ENCODE measurements at regions not wholly inside any gene's neighbourhood (a gene's known extent, or its start where the extent isn't known, plus 50 kb on each side); places are given as distances from the start of the nearest gene placed in this dataset.

DNA sequence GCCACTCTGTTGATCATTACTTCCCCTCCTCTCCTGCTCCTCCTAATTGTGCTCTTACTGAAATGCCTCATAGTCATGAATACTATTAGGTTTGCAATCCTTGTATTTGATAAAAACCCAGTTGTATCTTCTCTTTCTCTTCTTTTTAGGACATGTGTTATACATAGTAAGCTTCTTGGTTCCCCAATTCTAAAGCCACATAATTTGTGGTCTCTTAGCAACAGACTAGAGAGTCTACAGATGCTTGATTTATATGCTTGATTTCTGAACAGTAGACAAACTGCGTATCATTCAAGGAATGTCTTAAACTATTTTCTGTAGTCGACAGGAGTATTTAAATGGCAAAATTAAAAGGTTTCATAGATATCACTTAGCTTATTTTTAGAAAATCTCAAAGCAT, 1598.9 kb downstream of the PLA2G4A start (continued):
- TF ChIP-seq, protein P1, sequence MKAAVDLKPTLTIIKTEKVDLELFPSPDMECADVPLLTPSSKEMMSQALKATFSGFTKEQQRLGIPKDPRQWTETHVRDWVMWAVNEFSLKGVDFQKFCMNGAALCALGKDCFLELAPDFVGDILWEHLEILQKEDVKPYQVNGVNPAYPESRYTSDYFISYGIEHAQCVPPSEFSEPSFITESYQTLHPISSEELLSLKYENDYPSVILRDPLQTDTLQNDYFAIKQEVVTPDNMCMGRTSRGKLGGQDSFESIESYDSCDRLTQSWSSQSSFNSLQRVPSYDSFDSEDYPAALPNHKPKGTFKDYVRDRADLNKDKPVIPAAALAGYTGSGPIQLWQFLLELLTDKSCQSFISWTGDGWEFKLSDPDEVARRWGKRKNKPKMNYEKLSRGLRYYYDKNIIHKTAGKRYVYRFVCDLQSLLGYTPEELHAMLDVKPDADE (IDR thresholded peaks at IDR 0.05), result no peak
- TF ChIP-seq STAT1 (IDR thresholded peaks at IDR 0.05; ENCODE audit: unreplicated experiment), result no peak
- TF ChIP-seq, protein P2, sequence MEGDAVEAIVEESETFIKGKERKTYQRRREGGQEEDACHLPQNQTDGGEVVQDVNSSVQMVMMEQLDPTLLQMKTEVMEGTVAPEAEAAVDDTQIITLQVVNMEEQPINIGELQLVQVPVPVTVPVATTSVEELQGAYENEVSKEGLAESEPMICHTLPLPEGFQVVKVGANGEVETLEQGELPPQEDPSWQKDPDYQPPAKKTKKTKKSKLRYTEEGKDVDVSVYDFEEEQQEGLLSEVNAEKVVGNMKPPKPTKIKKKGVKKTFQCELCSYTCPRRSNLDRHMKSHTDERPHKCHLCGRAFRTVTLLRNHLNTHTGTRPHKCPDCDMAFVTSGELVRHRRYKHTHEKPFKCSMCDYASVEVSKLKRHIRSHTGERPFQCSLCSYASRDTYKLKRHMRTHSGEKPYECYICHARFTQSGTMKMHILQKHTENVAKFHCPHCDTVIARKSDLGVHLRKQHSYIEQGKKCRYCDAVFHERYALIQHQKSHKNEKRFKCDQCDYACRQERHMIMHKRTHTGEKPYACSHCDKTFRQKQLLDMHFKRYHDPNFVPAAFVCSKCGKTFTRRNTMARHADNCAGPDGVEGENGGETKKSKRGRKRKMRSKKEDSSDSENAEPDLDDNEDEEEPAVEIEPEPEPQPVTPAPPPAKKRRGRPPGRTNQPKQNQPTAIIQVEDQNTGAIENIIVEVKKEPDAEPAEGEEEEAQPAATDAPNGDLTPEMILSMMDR (conservative IDR thresholded peaks at IDR 0.05; ENCODE audit: low read depth in 2 of 2), result no peak

DNA sequence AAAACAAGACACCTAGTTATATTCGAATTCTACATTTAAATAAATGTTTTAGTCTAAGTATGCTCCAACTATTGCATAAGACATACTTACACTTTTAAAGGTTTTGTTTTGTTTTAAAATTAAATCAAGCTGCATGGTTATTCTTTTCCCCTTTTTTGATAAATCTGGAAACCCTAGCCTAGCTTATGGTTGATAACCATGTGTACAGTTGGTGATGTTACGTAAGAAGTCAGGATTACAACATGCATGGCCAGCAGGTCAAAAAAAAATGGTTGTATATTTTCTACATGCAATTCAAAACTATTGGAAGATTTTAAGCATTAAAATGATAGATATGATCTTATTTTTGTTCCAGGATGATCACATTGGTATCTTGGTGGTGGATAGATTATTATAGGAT, 1600.6 kb downstream of the PLA2G4A start:
- H3K9me2 ChIP-seq (ENCODE audit: insufficient read depth), result no peaks in the 10 kb centered on the region
- no peak for ATAC-seq
- no peak overlapping the region for H3K27ac ChIP-seq (ENCODE audit: low read depth)
- Mint-ChIP-seq H3K4me3 (no peak overlapping the region), H3K4me1 (no peaks in the 10 kb centered on the region), H3K36me3 (ENCODE audit: low read depth) (no peaks in the 10 kb centered on the region), H3K9me3 (no peaks in the 10 kb centered on the region), H3K27me3 (ENCODE audit: insufficient read depth, low read depth, poor library complexity) (no peaks in the 10 kb centered on the region), H3K27ac (no peak overlapping the region)
- no peaks in the 10 kb centered on the region for H3K4me1 ChIP-seq (ENCODE audit: insufficient read depth)
- H3F3A ChIP-seq (replicated peaks; ENCODE audit: low read depth), result no peaks in the 10 kb centered on the region
- H3K79me2 ChIP-seq (replicated peaks; ENCODE audit: insufficient read depth), result no peaks in the 10 kb centered on the region
- TF ChIP-seq, protein P3, sequence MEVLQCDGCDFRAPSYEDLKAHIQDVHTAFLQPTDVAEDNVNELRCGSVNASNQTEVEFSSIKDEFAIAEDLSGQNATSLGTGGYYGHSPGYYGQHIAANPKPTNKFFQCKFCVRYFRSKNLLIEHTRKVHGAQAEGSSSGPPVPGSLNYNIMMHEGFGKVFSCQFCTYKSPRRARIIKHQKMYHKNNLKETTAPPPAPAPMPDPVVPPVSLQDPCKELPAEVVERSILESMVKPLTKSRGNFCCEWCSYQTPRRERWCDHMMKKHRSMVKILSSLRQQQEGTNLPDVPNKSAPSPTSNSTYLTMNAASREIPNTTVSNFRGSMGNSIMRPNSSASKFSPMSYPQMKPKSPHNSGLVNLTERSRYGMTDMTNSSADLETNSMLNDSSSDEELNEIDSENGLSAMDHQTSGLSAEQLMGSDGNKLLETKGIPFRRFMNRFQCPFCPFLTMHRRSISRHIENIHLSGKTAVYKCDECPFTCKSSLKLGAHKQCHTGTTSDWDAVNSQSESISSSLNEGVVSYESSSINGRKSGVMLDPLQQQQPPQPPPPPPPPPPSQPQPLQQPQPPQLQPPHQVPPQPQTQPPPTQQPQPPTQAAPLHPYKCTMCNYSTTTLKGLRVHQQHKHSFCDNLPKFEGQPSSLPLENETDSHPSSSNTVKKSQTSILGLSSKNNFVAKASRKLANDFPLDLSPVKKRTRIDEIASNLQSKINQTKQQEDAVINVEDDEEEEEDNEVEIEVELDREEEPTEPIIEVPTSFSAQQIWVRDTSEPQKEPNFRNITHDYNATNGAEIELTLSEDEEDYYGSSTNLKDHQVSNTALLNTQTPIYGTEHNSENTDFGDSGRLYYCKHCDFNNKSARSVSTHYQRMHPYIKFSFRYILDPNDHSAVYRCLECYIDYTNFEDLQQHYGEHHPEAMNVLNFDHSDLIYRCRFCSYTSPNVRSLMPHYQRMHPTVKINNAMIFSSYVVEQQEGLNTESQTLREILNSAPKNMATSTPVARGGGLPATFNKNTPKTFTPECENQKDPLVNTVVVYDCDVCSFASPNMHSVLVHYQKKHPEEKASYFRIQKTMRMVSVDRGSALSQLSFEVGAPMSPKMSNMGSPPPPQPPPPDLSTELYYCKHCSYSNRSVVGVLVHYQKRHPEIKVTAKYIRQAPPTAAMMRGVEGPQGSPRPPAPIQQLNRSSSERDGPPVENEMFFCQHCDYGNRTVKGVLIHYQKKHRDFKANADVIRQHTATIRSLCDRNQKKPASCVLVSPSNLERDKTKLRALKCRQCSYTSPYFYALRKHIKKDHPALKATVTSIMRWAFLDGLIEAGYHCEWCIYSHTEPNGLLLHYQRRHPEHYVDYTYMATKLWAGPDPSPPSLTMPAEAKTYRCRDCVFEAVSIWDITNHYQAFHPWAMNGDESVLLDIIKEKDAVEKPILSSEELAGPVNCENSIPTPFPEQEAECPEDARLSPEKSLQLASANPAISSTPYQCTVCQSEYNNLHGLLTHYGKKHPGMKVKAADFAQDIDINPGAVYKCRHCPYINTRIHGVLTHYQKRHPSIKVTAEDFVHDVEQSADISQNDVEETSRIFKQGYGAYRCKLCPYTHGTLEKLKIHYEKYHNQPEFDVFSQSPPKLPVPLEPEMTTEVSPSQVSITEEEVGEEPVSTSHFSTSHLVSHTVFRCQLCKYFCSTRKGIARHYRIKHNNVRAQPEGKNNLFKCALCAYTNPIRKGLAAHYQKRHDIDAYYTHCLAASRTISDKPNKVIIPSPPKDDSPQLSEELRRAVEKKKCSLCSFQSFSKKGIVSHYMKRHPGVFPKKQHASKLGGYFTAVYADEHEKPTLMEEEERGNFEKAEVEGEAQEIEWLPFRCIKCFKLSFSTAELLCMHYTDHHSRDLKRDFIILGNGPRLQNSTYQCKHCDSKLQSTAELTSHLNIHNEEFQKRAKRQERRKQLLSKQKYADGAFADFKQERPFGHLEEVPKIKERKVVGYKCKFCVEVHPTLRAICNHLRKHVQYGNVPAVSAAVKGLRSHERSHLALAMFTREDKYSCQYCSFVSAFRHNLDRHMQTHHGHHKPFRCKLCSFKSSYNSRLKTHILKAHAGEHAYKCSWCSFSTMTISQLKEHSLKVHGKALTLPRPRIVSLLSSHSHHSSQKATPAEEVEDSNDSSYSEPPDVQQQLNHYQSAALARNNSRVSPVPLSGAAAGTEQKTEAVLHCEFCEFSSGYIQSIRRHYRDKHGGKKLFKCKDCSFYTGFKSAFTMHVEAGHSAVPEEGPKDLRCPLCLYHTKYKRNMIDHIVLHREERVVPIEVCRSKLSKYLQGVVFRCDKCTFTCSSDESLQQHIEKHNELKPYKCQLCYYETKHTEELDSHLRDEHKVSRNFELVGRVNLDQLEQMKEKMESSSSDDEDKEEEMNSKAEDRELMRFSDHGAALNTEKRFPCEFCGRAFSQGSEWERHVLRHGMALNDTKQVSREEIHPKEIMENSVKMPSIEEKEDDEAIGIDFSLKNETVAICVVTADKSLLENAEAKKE (CRISPR knock-in tag; IDR thresholded peaks at IDR 0.05), result no peak
- TF ChIP-seq, protein P4, sequence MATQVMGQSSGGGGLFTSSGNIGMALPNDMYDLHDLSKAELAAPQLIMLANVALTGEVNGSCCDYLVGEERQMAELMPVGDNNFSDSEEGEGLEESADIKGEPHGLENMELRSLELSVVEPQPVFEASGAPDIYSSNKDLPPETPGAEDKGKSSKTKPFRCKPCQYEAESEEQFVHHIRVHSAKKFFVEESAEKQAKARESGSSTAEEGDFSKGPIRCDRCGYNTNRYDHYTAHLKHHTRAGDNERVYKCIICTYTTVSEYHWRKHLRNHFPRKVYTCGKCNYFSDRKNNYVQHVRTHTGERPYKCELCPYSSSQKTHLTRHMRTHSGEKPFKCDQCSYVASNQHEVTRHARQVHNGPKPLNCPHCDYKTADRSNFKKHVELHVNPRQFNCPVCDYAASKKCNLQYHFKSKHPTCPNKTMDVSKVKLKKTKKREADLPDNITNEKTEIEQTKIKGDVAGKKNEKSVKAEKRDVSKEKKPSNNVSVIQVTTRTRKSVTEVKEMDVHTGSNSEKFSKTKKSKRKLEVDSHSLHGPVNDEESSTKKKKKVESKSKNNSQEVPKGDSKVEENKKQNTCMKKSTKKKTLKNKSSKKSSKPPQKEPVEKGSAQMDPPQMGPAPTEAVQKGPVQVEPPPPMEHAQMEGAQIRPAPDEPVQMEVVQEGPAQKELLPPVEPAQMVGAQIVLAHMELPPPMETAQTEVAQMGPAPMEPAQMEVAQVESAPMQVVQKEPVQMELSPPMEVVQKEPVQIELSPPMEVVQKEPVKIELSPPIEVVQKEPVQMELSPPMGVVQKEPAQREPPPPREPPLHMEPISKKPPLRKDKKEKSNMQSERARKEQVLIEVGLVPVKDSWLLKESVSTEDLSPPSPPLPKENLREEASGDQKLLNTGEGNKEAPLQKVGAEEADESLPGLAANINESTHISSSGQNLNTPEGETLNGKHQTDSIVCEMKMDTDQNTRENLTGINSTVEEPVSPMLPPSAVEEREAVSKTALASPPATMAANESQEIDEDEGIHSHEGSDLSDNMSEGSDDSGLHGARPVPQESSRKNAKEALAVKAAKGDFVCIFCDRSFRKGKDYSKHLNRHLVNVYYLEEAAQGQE (IDR thresholded peaks at IDR 0.05; ENCODE audit: unreplicated experiment), result no peak
- no peak for TF ChIP-seq ZNF331 (CRISPR knock-in tag; IDR thresholded peaks at IDR 0.05; ENCODE audit: low read depth)
- H2AFZ ChIP-seq, result no peak overlapping the region
- no peak overlapping the region for H3K4me3 ChIP-seq
- H3K27me3 ChIP-seq (ENCODE audit: insufficient read depth), result no peaks in the 10 kb centered on the region
- H3K36me3 ChIP-seq (ENCODE audit: insufficient read depth), result no peaks in the 10 kb centered on the region
- no peaks in the 10 kb centered on the region for H4K20me1 ChIP-seq (replicated peaks; ENCODE audit: insufficient read depth)
- DNase-seq (ENCODE audit: low spot score), result no peak
- no peak overlapping the region for H3K4me2 ChIP-seq

Measured in GM23338 (cell line).